Activated CD4-positive, alpha-beta T cell treated with anti-CD3 and anti-CD28 coated beads for 36 hours (primary cell): ENCODE measurements at regions not wholly inside any gene's neighbourhood (a gene's known extent, or its start where the extent isn't known, plus 50 kb on each side); places are given as distances from the start of the nearest gene placed in this dataset.

Experiments
- ATAC-seq: fragments of 200-7000 bp; cut with Tn5 transposase; one replicate; pipeline ENCODE4 v1.10.0; 2021; ENCODE audit warnings: mild to moderate bottlenecking, moderate library complexity
- CTCF ChIA-PET: fragments of 350-600 bp; sonication (Branson Sonifier 250); formaldehyde crosslinking; loops from one replicate; lab custom pipeline; 2021; ENCODE audit warnings: antibody characterized with exemption; lab: Charles Lee
- POLR2A ChIA-PET: fragments of 350-600 bp; sonication (Branson Sonifier 250); formaldehyde crosslinking; loops from one replicate; lab custom pipeline; 2021; ENCODE audit warnings: antibody characterized with exemption, inconsistent platforms; lab: Charles Lee
- DNase-seq: peaks from one replicate; pipeline ENCODE4 v3.0.0-alpha.2; 2020
- H3K27ac Mint-ChIP-seq: one replicate; pipeline ENCODE4 v1.8.0; 2021; ENCODE audit warnings: mixed read lengths
- H3K27me3 Mint-ChIP-seq: one replicate; pipeline ENCODE4 v1.8.0; 2021; ENCODE audit warnings: mixed read lengths
- H3K36me3 Mint-ChIP-seq: one replicate; pipeline ENCODE4 v1.8.0; 2021; ENCODE audit warnings: low read depth, mixed read lengths
- H3K4me1 Mint-ChIP-seq: one replicate; pipeline ENCODE4 v1.8.0; 2021; ENCODE audit warnings: mixed read lengths
- H3K4me3 Mint-ChIP-seq: one replicate; pipeline ENCODE4 v1.8.0; 2021; ENCODE audit warnings: mild to moderate bottlenecking, moderate library complexity, mixed read lengths
- H3K9me3 Mint-ChIP-seq: one replicate; pipeline ENCODE4 v1.8.0; 2021; ENCODE audit warnings: low read depth, mixed read lengths
- intact Hi-C, 2 experiments: fragments of 100-400 bp; cut with DNase I in 1 of 2; cut with micrococcal nuclease in 1 of 2; formaldehyde crosslinking; loops; one replicate each; pipeline versions ENCODE4 v1.14.2 to v1.15.1; 2022 to 2024; cut with DNase I, micrococcal nuclease

- ChIA-PET POLR2A (no interaction called here), CTCF (no interaction called here)
- Mint-ChIP-seq H3K27ac (no peak overlapping the region), H3K27me3 (peaks cover 8% of the 10 kb centered on the region), H3K4me1 (peaks cover 3% of the 10 kb centered on the region), H3K4me3 (no peak overlapping the region), H3K9me3 (no peaks in the 10 kb centered on the region), H3K36me3 (no peaks in the 10 kb centered on the region)
- ATAC-seq = no peak
- DNase-seq = no peak
- intact Hi-C loops = no loop called here
Observed at GRCh38 chr11:8331767-8332166, 68.1 kb upstream of the LMO1 start.

- no peaks in the 10 kb centered on the region for H3K36me3 Mint-ChIP-seq
- DNase-seq = no peak
- intact Hi-C loops = no loop called here
- H3K4me3 Mint-ChIP-seq = no peak overlapping the region
- ChIA-PET CTCF (no interaction called here), POLR2A (no interaction called here)
- peaks cover 3% of the 10 kb centered on the region for H3K4me1 Mint-ChIP-seq
- H3K9me3 Mint-ChIP-seq = no peaks in the 10 kb centered on the region
- ATAC-seq = no peak
- peaks cover 8% of the 10 kb centered on the region for H3K27me3 Mint-ChIP-seq
- no peak overlapping the region for H3K27ac Mint-ChIP-seq
Observed at GRCh38 chr11:8330896-8331295, 67.2 kb upstream of the LMO1 start.

- POLR2A ChIA-PET = no interaction called here
- Mint-ChIP-seq H3K4me3 (no peak overlapping the region), H3K36me3 (no peaks in the 10 kb centered on the region), H3K27me3 (peaks cover 8% of the 10 kb centered on the region), H3K27ac (no peak overlapping the region), H3K9me3 (no peaks in the 10 kb centered on the region), H3K4me1 (peaks cover 3% of the 10 kb centered on the region)
- ATAC-seq = no peak
- CTCF ChIA-PET = interaction anchor here (0.6 kb wide), 1 partner anchor 40 kb away, joined by 3 read pairs; no protein-coding TSS in a partner anchor
- intact Hi-C loops = no loop called here
- no peak for DNase-seq
Observed at GRCh38 chr11:8330404-8330803, 66.7 kb upstream of the LMO1 start.

- Mint-ChIP-seq H3K36me3 (no peaks in the 10 kb centered on the region), H3K27ac (no peak overlapping the region), H3K27me3 (peaks cover 8% of the 10 kb centered on the region), H3K4me3 (no peak overlapping the region), H3K4me1 (peaks cover 3% of the 10 kb centered on the region), H3K9me3 (no peaks in the 10 kb centered on the region)
- ChIA-PET CTCF (interaction anchor here (0.6 to 0.7 kb wide), 2 partner anchors 39 to 103 kb away, joined by 3 read pairs; no protein-coding TSS in a partner anchor), POLR2A (no interaction called here)
- ATAC-seq (no peak), DNase-seq (no peak)
- intact Hi-C loops = loop anchor here (2.0 kb wide), 2 partner anchors 237 to 629 kb away; no protein-coding TSS in a partner anchor
Observed at GRCh38 chr11:8329847-8330361, 66.2 kb upstream of the LMO1 start.

- DNase-seq = no peak
- ChIA-PET CTCF (interaction anchor here (0.6 to 0.7 kb wide), 3 partner anchors 93 to 162 kb away, joined by 3 read pairs; no protein-coding TSS in a partner anchor), POLR2A (no interaction called here)
- no peaks in the 10 kb centered on the region for H3K9me3 Mint-ChIP-seq
- intact Hi-C loops = loop anchor here (2.0 kb wide), 2 partner anchors 237 to 629 kb away; no protein-coding TSS in a partner anchor
- H3K4me1 Mint-ChIP-seq = peaks cover 3% of the 10 kb centered on the region
- H3K4me3 Mint-ChIP-seq = no peak overlapping the region
- H3K27ac Mint-ChIP-seq = no peak overlapping the region
- peaks cover 8% of the 10 kb centered on the region for H3K27me3 Mint-ChIP-seq
- no peaks in the 10 kb centered on the region for H3K36me3 Mint-ChIP-seq
- no peak for ATAC-seq
Observed at GRCh38 chr11:8329336-8329735, 65.7 kb upstream of the LMO1 start.

GRCh38 chr11:8328848-8329330 lies 65.2 kb upstream of the LMO1 start:
- CTCF ChIA-PET = interaction anchor here (0.6 to 0.7 kb wide), 2 partner anchors 93 to 162 kb away, joined by 3 read pairs; no protein-coding TSS in a partner anchor
- intact Hi-C loops = loop anchor here (2.0 kb wide), 2 partner anchors 238 to 630 kb away; no protein-coding TSS in a partner anchor

GRCh38 chr11:8328231-8328794 lies 64.6 kb upstream of the LMO1 start:
- ChIA-PET CTCF (no interaction called here), POLR2A (no interaction called here)
- DNase-seq (no peak), ATAC-seq (peak; percentile 5)
- Mint-ChIP-seq H3K36me3 (no peaks in the 10 kb centered on the region), H3K9me3 (no peaks in the 10 kb centered on the region), H3K4me3 (no peak overlapping the region), H3K27me3 (peaks cover 8% of the 10 kb centered on the region), H3K27ac (no peak overlapping the region), H3K4me1 (peaks cover 3% of the 10 kb centered on the region)
- intact Hi-C loops = loop anchor here (2.0 kb wide), 2 partner anchors 238 to 630 kb away; no protein-coding TSS in a partner anchor

More at GRCh38 chr11:8328848-8329330, 65.2 kb upstream of the LMO1 start:
- no peaks in the 10 kb centered on the region for H3K9me3 Mint-ChIP-seq
- no peaks in the 10 kb centered on the region for H3K36me3 Mint-ChIP-seq
- peaks cover 8% of the 10 kb centered on the region for H3K27me3 Mint-ChIP-seq
- no peak overlapping the region for H3K27ac Mint-ChIP-seq
- H3K4me1 Mint-ChIP-seq = peaks cover 3% of the 10 kb centered on the region
- DNase-seq (peak; percentile 92), ATAC-seq (peak; percentile 99)
- POLR2A ChIA-PET = no interaction called here
- H3K4me3 Mint-ChIP-seq = no peak overlapping the region

- Mint-ChIP-seq H3K27me3 (peaks cover 9% of the 10 kb centered on the region), H3K4me3 (no peak overlapping the region), H3K27ac (no peak overlapping the region), H3K4me1 (peaks cover 3% of the 10 kb centered on the region), H3K36me3 (no peaks in the 10 kb centered on the region), H3K9me3 (no peaks in the 10 kb centered on the region)
- CTCF ChIA-PET = interaction anchor here (0.7 to 1.0 kb wide), 3 partner anchors 11 to 60 kb away, joined by 3 to 4 read pairs (median 3); no protein-coding TSS in a partner anchor
- no peak for DNase-seq
- intact Hi-C loops = loop anchor here (2.0 kb wide), 2 partner anchors 239 to 631 kb away; no protein-coding TSS in a partner anchor
- POLR2A ChIA-PET = no interaction called here
- no peak for ATAC-seq
Observed at GRCh38 chr11:8327761-8328192, 64.1 kb upstream of the LMO1 start.

GRCh38 chr11:8326337-8326736 lies 62.7 kb upstream of the LMO1 start:
- peaks cover 10% of the 10 kb centered on the region for H3K27me3 Mint-ChIP-seq
- peaks cover 3% of the 10 kb centered on the region for H3K4me1 Mint-ChIP-seq
- no peaks in the 10 kb centered on the region for H3K36me3 Mint-ChIP-seq
- H3K4me3 Mint-ChIP-seq = no peak overlapping the region
- CTCF ChIA-PET = interaction anchor here (0.6 kb wide), 2 partner anchors 227 to 577 kb away, joined by 3 read pairs; no protein-coding TSS in a partner anchor
- DNase-seq = no peak
- ATAC-seq = no peak
- POLR2A ChIA-PET = no interaction called here
- H3K27ac Mint-ChIP-seq = no peak overlapping the region
- no peaks in the 10 kb centered on the region for H3K9me3 Mint-ChIP-seq
- intact Hi-C loops = no loop called here

- Mint-ChIP-seq H3K4me3 (no peak overlapping the region), H3K27me3 (peaks cover 4% of the 10 kb centered on the region), H3K9me3 (no peaks in the 10 kb centered on the region), H3K36me3 (no peaks in the 10 kb centered on the region), H3K4me1 (peaks cover 3% of the 10 kb centered on the region), H3K27ac (no peak overlapping the region)
- ChIA-PET POLR2A (no interaction called here), CTCF (interaction anchor here (0.6 kb wide), 1 partner anchor 578 kb away, joined by 3 read pairs; no protein-coding TSS in a partner anchor)
- ATAC-seq = no peak
- intact Hi-C loops = no loop called here
- DNase-seq = no peak
Observed at GRCh38 chr11:8325591-8326304, 62.1 kb upstream of the LMO1 start.

GRCh38 chr11:8323161-8323935 lies 59.7 kb upstream of the LMO1 start:
- peaks cover 10% of the 10 kb centered on the region for H3K27me3 Mint-ChIP-seq
- H3K4me3 Mint-ChIP-seq = no peak overlapping the region
- intact Hi-C loops = no loop called here
- no peak overlapping the region for H3K27ac Mint-ChIP-seq
- ChIA-PET CTCF (no interaction called here), POLR2A (no interaction called here)
- no peaks in the 10 kb centered on the region for H3K36me3 Mint-ChIP-seq
- DNase-seq = no peak
- ATAC-seq = no peak
- H3K4me1 Mint-ChIP-seq = no peaks in the 10 kb centered on the region
- H3K9me3 Mint-ChIP-seq = no peaks in the 10 kb centered on the region
